DMS114 treated with DMSO at 0.1 percent for 48 hours (cell line): ENCODE measurements at regions not wholly inside any gene's neighbourhood (a gene's known extent, or its start where the extent isn't known, plus 50 kb on each side); places are given as distances from the start of the nearest gene placed in this dataset.

Experiments
- DNase-seq: peaks from one replicate; lab custom pipeline; 2025; ENCODE audit not compliant: unreplicated experiment; lab: John Stamatoyannopoulos, UW

- no peak for DNase-seq
Measured at GRCh38 chr12:3931206-3931605, 58.0 kb upstream of the PARP11 start.

- no peak for DNase-seq
Measured at GRCh38 chr12:3929875-3930615, 56.8 kb upstream of the PARP11 start.

- no peak for DNase-seq
Measured at GRCh38 chr12:3928538-3929184, 55.5 kb upstream of the PARP11 start.

- no peak for DNase-seq
Measured at GRCh38 chr12:3925621-3926020, 52.4 kb upstream of the PARP11 start.

GRCh38 chr12:3924761-3925160 is 51.6 kb upstream of the PARP11 start:
- no peak for DNase-seq

- DNase-seq, result no peak
Measured at GRCh38 chr12:3923021-3923420, 49.8 kb upstream of the PARP11 start.
